HG02588 (cell line): ENCODE measurements at regions not wholly inside any gene's neighbourhood (a gene's known extent, or its start where the extent isn't known, plus 50 kb on each side); places are given as distances from the start of the nearest gene placed in this dataset.
"Not testable (repeated sequence)": the region's sequence is repeated elsewhere in the genome, so short reads cannot be mapped to it uniquely, and the experiment has no call there.

Source experiments
- ATAC-seq: cut with Tn5 transposase; IDR thresholded peaks from one replicate; pipeline ENCODE4 v1.9.1; 2021; ENCODE audit warnings: mild to moderate bottlenecking, moderate library complexity; ENCODE audit not compliant: unreplicated experiment

DNA sequence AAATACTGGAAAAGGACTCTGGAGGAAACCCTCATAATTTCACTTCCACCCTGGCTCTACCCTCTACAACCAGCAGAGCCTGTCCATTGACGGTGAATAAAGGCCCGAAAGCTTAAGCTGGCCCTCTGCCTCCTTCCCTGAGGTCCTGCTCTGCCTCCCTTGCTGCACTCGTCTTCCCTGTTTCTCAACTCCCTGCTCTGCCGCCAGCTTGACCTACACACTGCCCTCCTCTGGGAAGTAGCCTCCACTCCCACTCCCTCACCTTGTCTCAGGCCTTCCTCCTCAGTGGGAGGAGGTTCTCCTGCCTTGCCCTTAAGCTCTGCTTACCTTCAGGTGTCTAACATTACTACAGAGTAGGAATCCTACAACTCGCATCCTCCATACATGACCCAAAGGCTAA, 608.6 kb upstream of the NR3C2 start:
- no peak for ATAC-seq

DNA sequence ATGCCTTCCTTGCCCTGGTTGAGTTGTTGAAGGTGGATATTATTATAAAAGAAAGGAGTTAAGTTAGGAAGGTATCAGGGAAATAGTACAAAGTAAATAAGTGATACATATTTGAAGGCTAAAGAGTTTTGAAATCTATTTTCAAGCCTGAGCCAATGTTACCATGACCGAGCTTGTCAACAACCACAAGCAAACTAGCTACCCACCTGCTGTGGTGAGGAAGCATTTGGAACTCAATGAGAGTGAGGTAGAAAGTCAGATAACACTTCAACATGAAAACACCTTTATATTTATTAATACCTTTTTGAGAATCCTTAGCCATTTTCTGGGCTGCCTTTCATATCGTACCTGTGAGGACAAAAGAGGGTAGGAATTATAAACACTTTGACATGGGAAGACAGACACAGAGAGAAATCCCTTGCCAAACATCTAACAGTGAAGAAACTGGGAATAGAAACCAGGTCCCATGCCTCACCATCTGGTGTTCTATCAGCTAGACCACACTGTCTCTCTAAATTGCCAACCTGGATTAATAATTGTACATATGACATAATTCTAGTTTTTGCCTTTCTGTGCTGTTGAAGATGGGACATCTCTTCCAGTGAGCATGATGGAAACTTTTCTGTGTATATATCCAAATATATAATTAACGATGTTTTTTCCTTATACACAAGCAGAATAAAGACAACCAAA, 606.4 kb upstream of the NR3C2 start:
- no peak for ATAC-seq

GRCh38 chr4:149047368-149047767, 605.2 kb upstream of the NR3C2 start:
- ATAC-seq = no peak

DNA sequence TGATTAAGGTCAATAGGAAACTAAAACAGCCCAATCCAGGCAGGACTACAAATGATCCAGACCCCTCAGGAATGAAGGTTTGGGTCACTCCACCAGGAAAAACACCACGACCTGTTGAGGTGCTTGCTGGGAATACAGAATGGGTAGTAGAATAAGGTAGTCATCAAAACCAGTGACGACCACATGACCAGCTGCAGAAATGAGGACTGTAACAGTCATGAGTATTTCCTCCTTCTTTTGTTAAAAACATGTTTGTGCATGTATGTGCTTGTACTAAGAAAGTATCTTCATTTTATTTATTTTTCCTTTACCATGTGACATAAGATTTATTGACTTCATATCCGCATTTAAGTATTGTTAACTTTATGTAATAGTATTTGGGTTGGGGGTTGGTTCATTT, 603.5 kb upstream of the NR3C2 start:
- no peak for ATAC-seq

- ATAC-seq = not testable (repeated sequence)
Measured at GRCh38 chr4:149039786-149040185, 597.6 kb upstream of the NR3C2 start.

- no peak for ATAC-seq
Measured at GRCh38 chr4:149031399-149031798, 589.2 kb upstream of the NR3C2 start.

- ATAC-seq = no peak
Measured at GRCh38 chr4:149029056-149029651, 586.9 kb upstream of the NR3C2 start.

- ATAC-seq = no peak
Measured at GRCh38 chr4:149026696-149027095, 584.5 kb upstream of the NR3C2 start.

DNA sequence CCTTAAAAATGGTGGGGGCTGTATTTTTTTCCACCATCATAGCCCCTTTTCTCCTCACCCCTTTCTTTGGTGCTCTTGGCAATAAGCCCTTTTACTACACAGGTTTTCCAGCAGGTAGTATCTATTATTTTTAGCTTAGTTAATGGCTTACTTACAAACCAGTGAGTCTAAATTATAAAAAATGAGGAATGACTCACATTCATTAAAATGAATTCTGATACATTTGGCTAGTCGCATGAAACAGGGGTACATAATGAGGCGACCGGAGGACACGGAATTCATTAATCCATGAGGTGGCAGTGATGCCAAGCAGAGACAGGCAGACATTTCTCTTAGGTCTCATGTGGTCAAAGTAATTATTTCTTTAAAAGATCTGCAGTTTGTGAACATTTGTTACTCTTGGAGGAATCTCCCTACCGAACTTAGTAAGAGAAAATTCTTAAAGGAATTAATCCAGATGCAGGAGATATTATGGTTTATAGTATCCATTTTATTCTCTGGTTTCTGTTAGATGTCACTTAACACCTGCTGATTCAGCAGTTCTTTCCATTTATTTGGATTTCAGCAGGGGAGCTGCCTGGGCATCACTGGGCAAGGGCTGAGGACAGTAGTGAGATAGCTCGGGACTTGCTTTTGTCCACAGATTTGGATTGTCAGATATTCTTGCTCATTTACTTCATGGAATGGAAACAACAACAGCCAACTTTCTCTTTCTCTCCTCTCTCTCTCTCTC, 575.0 kb upstream of the NR3C2 start:
- ATAC-seq = no peak

- ATAC-seq = no peak
Measured at GRCh38 chr4:149009223-149009622, 567.0 kb upstream of the NR3C2 start.

GRCh38 chr4:149008415-149009025, 566.3 kb upstream of the NR3C2 start:
- ATAC-seq = no peak

DNA sequence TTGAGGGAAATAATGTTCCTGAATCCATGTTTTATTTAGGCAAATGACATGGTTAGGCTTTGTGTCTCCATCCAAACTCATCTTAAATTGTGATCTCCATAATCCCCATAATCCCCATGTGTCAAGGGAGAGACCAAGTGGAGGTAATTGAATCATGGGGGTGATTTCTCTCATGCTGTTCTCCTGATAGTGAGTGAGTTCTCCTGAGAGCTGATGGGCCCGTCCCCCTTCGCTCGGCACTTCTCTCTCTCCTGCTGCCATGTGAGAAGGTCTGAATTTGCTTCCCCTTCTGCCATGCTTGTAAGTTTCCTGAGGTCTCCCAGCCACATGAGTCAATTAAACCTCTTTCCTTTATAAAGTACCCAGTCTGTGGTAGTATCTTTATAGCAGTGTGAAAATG, 563.0 kb upstream of the NR3C2 start:
- no peak for ATAC-seq

GRCh38 chr4:148999924-149000323, 557.7 kb upstream of the NR3C2 start:
- no peak for ATAC-seq

- no peak for ATAC-seq
Measured at GRCh38 chr4:148998719-148999118, 556.5 kb upstream of the NR3C2 start.

DNA sequence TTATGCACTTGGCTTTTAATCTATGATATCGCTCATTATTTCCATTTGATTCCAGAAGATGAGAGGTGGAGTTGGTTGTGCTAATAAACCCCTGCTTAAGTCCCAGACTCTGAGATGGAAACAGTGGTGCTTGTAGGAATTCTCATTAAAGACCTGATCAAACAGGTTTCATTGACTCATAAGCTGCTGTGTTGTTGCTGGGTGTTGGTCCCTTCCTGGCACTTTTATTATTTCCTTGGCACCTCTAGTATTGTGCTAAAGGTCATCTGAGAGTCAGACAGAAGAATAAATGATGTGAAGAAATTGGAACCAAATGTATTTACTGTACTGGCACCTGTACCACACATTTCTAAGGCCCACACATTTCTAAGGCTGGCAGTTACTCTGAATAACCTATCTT, 544.7 kb upstream of the NR3C2 start:
- ATAC-seq = no peak

GRCh38 chr4:148984951-148985350, 542.7 kb upstream of the NR3C2 start:
- ATAC-seq = no peak

- ATAC-seq = no peak
Measured at GRCh38 chr4:148982200-148982599, 540.0 kb upstream of the NR3C2 start.

GRCh38 chr4:148980782-148981480, 538.7 kb upstream of the NR3C2 start:
- no peak for ATAC-seq

DNA sequence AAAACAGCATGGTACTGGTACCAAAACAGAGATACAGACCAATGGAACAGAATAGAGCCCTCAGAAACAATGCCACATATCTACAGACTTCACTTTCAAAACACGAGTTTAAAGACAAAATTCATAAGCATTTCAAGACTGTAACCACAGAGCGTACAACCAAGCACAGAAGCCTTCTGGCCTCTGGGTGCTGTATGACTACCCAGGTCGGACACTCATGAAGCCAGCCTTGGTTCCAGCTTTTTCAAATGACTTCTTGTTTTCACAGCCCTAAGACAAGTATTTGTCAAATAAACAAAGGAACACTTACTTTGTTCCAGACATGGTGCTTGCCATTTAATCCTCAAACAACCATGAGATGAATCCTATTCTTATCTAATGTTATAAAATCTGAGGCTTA, 536.1 kb upstream of the NR3C2 start:
- no peak for ATAC-seq

- ATAC-seq = no peak
Measured at GRCh38 chr4:148975464-148975863, 533.2 kb upstream of the NR3C2 start.

DNA sequence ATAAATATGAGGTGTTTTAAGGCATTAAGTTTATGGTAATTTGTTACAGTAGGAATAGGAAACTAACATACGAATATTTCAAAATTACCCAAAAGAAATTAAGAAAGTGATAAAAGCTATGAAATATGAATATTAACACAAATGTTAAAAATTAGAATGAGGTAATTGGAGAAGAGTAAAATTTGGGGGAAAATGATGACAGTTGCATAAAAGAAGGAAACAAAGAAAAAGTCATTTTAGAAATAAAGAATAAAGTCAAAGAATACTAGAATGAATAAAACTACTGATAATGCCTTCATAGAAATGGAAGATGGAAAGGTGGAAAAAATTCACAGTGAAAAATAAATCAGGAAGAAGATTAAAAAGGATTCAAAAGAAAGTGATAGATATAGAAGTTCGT, 522.9 kb upstream of the NR3C2 start:
- no peak for ATAC-seq
